K562 (cell line): ENCODE measurements at regions not wholly inside any gene's neighbourhood (a gene's known extent, or its start where the extent isn't known, plus 50 kb on each side); places are given as distances from the start of the nearest gene placed in this dataset.

ENCODE experiments used
- ATAC-seq: fragments of 200-7000 bp; cut with Tn5 transposase; 3 replicates; pipeline ENCODE4 v1.9.1; 2020; ENCODE audit warnings: moderate library complexity
- BruUV-seq: library from RNA; stranded (reverse); fragments of 400-500 nt; replicated peaks from 2 replicates; lab custom pipeline; 2021; lab: Mats Ljungman, UMichigan
- CTCF ChIA-PET: fragments of 300-600 bp; formaldehyde crosslinking; extraction: SDS; loops from one replicate; lab custom pipeline; 2021; ENCODE audit warnings: low intra/inter-chr PET ratio; lab: Yijun Ruan, JAX
- POLR2A ChIA-PET: fragments of 300-600, 350-650 bp; sonication (Branson Sonifier 250); formaldehyde crosslinking; extraction: SDS; loops from one replicate; lab custom pipeline; 2021; ENCODE audit warnings: antibody characterized with exemption, inconsistent platforms; lab: Yijun Ruan, JAX
- DNase-seq, 4 experiments: peaks; one replicate each; pipeline versions ENCODE4 v3.0.0 to v3.0.0-alpha.2; 2011 to 2018; ENCODE audit warnings: low spot score in 3 of 4, mixed read lengths in 3 of 4; ENCODE audit errors: extremely low read depth in 1 of 4
- FAIRE-seq: peaks from 2 replicates; lab custom pipeline; 2011; peaks lifted over from hg19 to GRCh38; lab: Jason Lieb, UNC
- H2AFZ ChIP-seq: 2 replicates; pipeline ENCODE4 v1.6.0; 2011; ENCODE audit warnings: low read depth, low read length, control low read depth, inconsistent platforms
- H3K27ac ChIP-seq: fragments of 200-600 bp; 3 replicates; pipeline ENCODE4 v1.8.0; 2011; ENCODE audit warnings: low read depth, mild to moderate bottlenecking, control low read depth, inconsistent platforms, low read length, moderate library complexity, mixed read lengths; ENCODE audit errors: extremely low read depth
- H3K27me3 ChIP-seq, 2 experiments: fragments of 300-600 bp in 1 of 2; 2 replicates in 1 of 2; 3 replicates in 1 of 2; pipeline versions ENCODE4 v1.6.0 to v1.8.0; 2011; ENCODE audit warnings: inconsistent platforms in 2 of 2, low read length in 2 of 2, mild to moderate bottlenecking in 1 of 2, mixed read lengths in 1 of 2, moderate library complexity in 1 of 2; ENCODE audit not compliant: control insufficient read depth in 2 of 2, insufficient read depth in 2 of 2
- H3K36me3 ChIP-seq: fragments of 300-600 bp; 3 replicates; pipeline ENCODE4 v1.8.0; 2011; ENCODE audit warnings: mild to moderate bottlenecking, low read length, inconsistent platforms; ENCODE audit not compliant: control insufficient read depth, insufficient read depth
- H3K4me1 ChIP-seq, 2 experiments: fragments of 200-600 bp in 1 of 2; replicated peaks in 1 of 2; 2 replicates in 1 of 2; 3 replicates in 1 of 2; pipeline versions ENCODE4 v1.5.1 to v1.8.0; 2011; ENCODE audit warnings: inconsistent platforms in 2 of 2, low read length in 2 of 2, mild to moderate bottlenecking in 1 of 2, mixed read lengths in 1 of 2, moderate library complexity in 1 of 2; ENCODE audit not compliant: control insufficient read depth in 2 of 2, insufficient read depth in 2 of 2
- H3K4me2 ChIP-seq: 2 replicates; pipeline ENCODE4 v1.6.1; 2011; ENCODE audit warnings: low read length, control low read depth, inconsistent platforms, mixed read lengths; ENCODE audit not compliant: insufficient read depth
- H3K4me3 ChIP-seq: fragments of 200-600 bp; sonication (generic), shearing (Covaris generic); 2 replicates; pipeline ENCODE4 v1.5.1; 2016; ENCODE audit warnings: control low read depth, inconsistent platforms
- H3K79me2 ChIP-seq: fragments of 200-600 bp; 3 replicates; pipeline ENCODE4 v1.8.0; 2011; ENCODE audit warnings: low read length, inconsistent platforms; ENCODE audit not compliant: control insufficient read depth, insufficient read depth
- H3K9ac ChIP-seq, 2 experiments: 2 replicates each; pipeline versions ENCODE4 v1.6.0 to v1.6.1; 2011; ENCODE audit warnings: low read depth in 2 of 2, low read length in 2 of 2, control low read depth in 1 of 2, inconsistent platforms in 1 of 2, mild to moderate bottlenecking in 1 of 2, mixed read lengths in 1 of 2; ENCODE audit not compliant: insufficient read depth in 1 of 2
- H3K9me1 ChIP-seq: one replicate; pipeline ENCODE4 v1.6.0; 2011; ENCODE audit warnings: inconsistent platforms, mild to moderate bottlenecking, low read length, moderate library complexity; ENCODE audit not compliant: control insufficient read depth, insufficient read depth
- H3K9me3 ChIP-seq: replicated peaks from 2 replicates; pipeline ENCODE4 v1.5.1; 2011; ENCODE audit warnings: low read depth, low read length, inconsistent platforms; ENCODE audit not compliant: control insufficient read depth, insufficient read depth
- H4K20me1 ChIP-seq: replicated peaks from 2 replicates; pipeline ENCODE4 v1.6.1; 2011; ENCODE audit warnings: low read length, inconsistent platforms, mixed read lengths; ENCODE audit not compliant: control insufficient read depth, insufficient read depth
- DACH1 ChIP-seq: fragments of 450-650 bp; IDR thresholded peaks from 2 replicates; pipeline ENCODE4 v1.6.1; 2018; ENCODE audit not compliant: partially characterized antibody
- GTF2E2 ChIP-seq: fragments of 200-800 bp; sonication (Bioruptor generic); IDR thresholded peaks from 2 replicates; pipeline ENCODE4 v1.6.1; 2016; ENCODE audit warnings: missing genetic modification characterization, missing compliant biosample characterization
- TFE3 ChIP-seq: fragments of 450-650 bp; formaldehyde crosslinking; IDR thresholded peaks from 2 replicates; pipeline ENCODE4 v1.4.0; 2020; ENCODE audit warnings: mild to moderate bottlenecking, mixed read lengths
- ZNF12 ChIP-seq: sonication (generic); formaldehyde crosslinking; IDR thresholded peaks from 2 replicates; pipeline ENCODE4 v1.4.0; 2020; ENCODE audit warnings: mild to moderate bottlenecking, missing genetic modification reagents
- ZNF668 ChIP-seq: fragments of 250-450 bp; sonication (Bioruptor Pico); IDR thresholded peaks from 2 replicates; pipeline ENCODE4 v1.8.0; 2022; ENCODE audit warnings: mild to moderate bottlenecking, inconsistent platforms
- WGBS: fragments of 100-300 bp; shearing (Covaris generic); methylation state at CpG from one replicate; pipeline ENCODE4 v1.1.6; 2016; ENCODE audit warnings: low coverage, mixed read lengths; ENCODE audit not compliant: insufficient coverage; ENCODE audit errors: missing lambda C conversion rate; 5-methylcytosine and 5-hydroxymethylcytosine counted together
- in situ Hi-C: fragments of 300-500 bp; cut with MboI; formaldehyde crosslinking; loops from 4 replicates; pipeline ENCODE4 v1.15.0; 2018; ENCODE audit warnings: inconsistent platforms, mixed read lengths
- intact Hi-C: fragments of 100-400 bp; cut with micrococcal nuclease; formaldehyde crosslinking; loops from 2 replicates; pipeline ENCODE4 v1.14.2; 2022
- TF ChIP-seq, protein P1 (sequence below): fragments of 450-650 bp; IDR thresholded peaks from 2 replicates; pipeline ENCODE4 v1.6.1; 2016; ENCODE audit warnings: borderline replicate concordance

GRCh38 chr9:1521547-1521946, 471.4 kb downstream of the DMRT2 start:
- H3K9me1 ChIP-seq = no peaks in the 10 kb centered on the region
- no peak overlapping the region for H3K27ac ChIP-seq
- intact Hi-C loops (no loop called here), in situ Hi-C loops (no loop called here)
- H3K36me3 ChIP-seq = no peaks in the 10 kb centered on the region
- WGBS = 5% methylated on average over 4 of the region's 4 CpGs
- no peak overlapping the region for H2AFZ ChIP-seq
- no peak overlapping the region for H3K4me2 ChIP-seq
- no peak overlapping the region for H3K4me3 ChIP-seq
- H4K20me1 ChIP-seq = no peaks in the 10 kb centered on the region
- FAIRE-seq (no peak), ATAC-seq (no peak), DNase-seq (no peak)
- CTCF ChIA-PET = no interaction called here
- no peaks in the 10 kb centered on the region for H3K27me3 ChIP-seq
- H3K9me3 ChIP-seq = no peaks in the 10 kb centered on the region
- BruUV-seq = no TSS peak
- TF ChIP-seq ZNF12 (no peak), DACH1 (no peak), GTF2E2 (tag) (no peak), TFE3 (CRISPR knock-in tag) (no peak), ZNF668 (CRISPR knock-in tag) (no peak)
- TF ChIP-seq, protein P1, sequence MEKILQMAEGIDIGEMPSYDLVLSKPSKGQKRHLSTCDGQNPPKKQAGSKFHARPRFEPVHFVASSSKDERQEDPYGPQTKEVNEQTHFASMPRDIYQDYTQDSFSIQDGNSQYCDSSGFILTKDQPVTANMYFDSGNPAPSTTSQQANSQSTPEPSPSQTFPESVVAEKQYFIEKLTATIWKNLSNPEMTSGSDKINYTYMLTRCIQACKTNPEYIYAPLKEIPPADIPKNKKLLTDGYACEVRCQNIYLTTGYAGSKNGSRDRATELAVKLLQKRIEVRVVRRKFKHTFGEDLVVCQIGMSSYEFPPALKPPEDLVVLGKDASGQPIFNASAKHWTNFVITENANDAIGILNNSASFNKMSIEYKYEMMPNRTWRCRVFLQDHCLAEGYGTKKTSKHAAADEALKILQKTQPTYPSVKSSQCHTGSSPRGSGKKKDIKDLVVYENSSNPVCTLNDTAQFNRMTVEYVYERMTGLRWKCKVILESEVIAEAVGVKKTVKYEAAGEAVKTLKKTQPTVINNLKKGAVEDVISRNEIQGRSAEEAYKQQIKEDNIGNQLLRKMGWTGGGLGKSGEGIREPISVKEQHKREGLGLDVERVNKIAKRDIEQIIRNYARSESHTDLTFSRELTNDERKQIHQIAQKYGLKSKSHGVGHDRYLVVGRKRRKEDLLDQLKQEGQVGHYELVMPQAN = no peak
- POLR2A ChIA-PET = no interaction called here
- no peaks in the 10 kb centered on the region for H3K79me2 ChIP-seq
- no peak overlapping the region for H3K9ac ChIP-seq
- no peaks in the 10 kb centered on the region for H3K4me1 ChIP-seq
